GM23338 (cell line): ENCODE measurements at regions not wholly inside any gene's neighbourhood (a gene's known extent, or its start where the extent isn't known, plus 50 kb on each side); places are given as distances from the start of the nearest gene placed in this dataset.

Source experiments
- ATAC-seq: fragments of 200-7000 bp; cut with Tn5 transposase; 3 replicates; pipeline ENCODE4 v1.9.1; 2020
- DNase-seq: peaks from one replicate; pipeline ENCODE4 v3.0.0-alpha.2; 2015; ENCODE audit warnings: low spot score
- H2AFZ ChIP-seq: fragments of 200-600 bp; sonication (generic); 2 replicates; pipeline ENCODE4 v1.8.0; 2016; ENCODE audit warnings: antibody characterized with exemption, mild to moderate bottlenecking, moderate library complexity
- H3F3A ChIP-seq: fragments of 200-600 bp; sonication (generic); replicated peaks from 2 replicates; pipeline ENCODE4 v1.8.0; 2017; ENCODE audit warnings: antibody characterized with exemption, mixed run types, low read depth
- H3K27ac ChIP-seq: fragments of 200-600 bp; sonication (generic); 2 replicates; pipeline ENCODE4 v1.6.1; 2016; ENCODE audit warnings: low read depth
- H3K27me3 ChIP-seq: fragments of 200-600 bp; sonication (generic); 2 replicates; pipeline ENCODE4 v1.8.0; 2016; ENCODE audit warnings: mild to moderate bottlenecking, mixed run types, moderate library complexity; ENCODE audit not compliant: insufficient read depth
- H3K36me3 ChIP-seq: fragments of 200-600 bp; sonication (generic); 2 replicates; pipeline ENCODE4 v1.8.0; 2016; ENCODE audit warnings: mild to moderate bottlenecking; ENCODE audit not compliant: insufficient read depth
- H3K4me1 ChIP-seq: fragments of 200-600 bp; sonication (generic); 2 replicates; pipeline ENCODE4 v1.8.0; 2016; ENCODE audit warnings: mild to moderate bottlenecking, moderate library complexity; ENCODE audit not compliant: insufficient read depth
- H3K4me2 ChIP-seq: fragments of 200-600 bp; sonication (generic); 2 replicates; pipeline ENCODE4 v1.7.1; 2017; ENCODE audit warnings: mixed run types
- H3K4me3 ChIP-seq: fragments of 200-600 bp; sonication (generic); 2 replicates; pipeline ENCODE4 v1.6.1; 2016; ENCODE audit warnings: mixed run types
- H3K79me2 ChIP-seq: fragments of 200-600 bp; sonication (generic); replicated peaks from 2 replicates; pipeline ENCODE4 v1.8.0; 2017; ENCODE audit warnings: mild to moderate bottlenecking; ENCODE audit not compliant: insufficient read depth
- H3K9me2 ChIP-seq: fragments of 200-600 bp; sonication (generic); 2 replicates; pipeline ENCODE4 v1.8.0; 2017; ENCODE audit not compliant: insufficient read depth
- H4K20me1 ChIP-seq: fragments of 200-600 bp; sonication (generic); replicated peaks from 2 replicates; pipeline ENCODE4 v1.8.0; 2017; ENCODE audit warnings: mild to moderate bottlenecking; ENCODE audit not compliant: insufficient read depth
- H3K27ac Mint-ChIP-seq: 2 replicates; pipeline ENCODE4 v1.8.0; 2020; ENCODE audit warnings: inconsistent platforms, mild to moderate bottlenecking, moderate library complexity, mixed read lengths
- H3K27me3 Mint-ChIP-seq: 3 replicates; pipeline ENCODE4 v1.8.0; 2022; ENCODE audit warnings: low read depth, mild to moderate bottlenecking, moderate library complexity, mixed read lengths, inconsistent platforms; ENCODE audit not compliant: insufficient read depth, poor library complexity
- H3K36me3 Mint-ChIP-seq: 3 replicates; pipeline ENCODE4 v1.8.0; 2021; ENCODE audit warnings: low read depth, mild to moderate bottlenecking, inconsistent platforms, moderate library complexity, mixed read lengths
- H3K4me1 Mint-ChIP-seq: 3 replicates; pipeline ENCODE4 v1.8.0; 2020; ENCODE audit warnings: mild to moderate bottlenecking, inconsistent platforms, mixed read lengths
- H3K4me3 Mint-ChIP-seq: 3 replicates; pipeline ENCODE4 v1.8.0; 2021; ENCODE audit warnings: moderate library complexity, mild to moderate bottlenecking, inconsistent platforms, mixed read lengths
- H3K9me3 Mint-ChIP-seq: 3 replicates; pipeline ENCODE4 v1.8.0; 2020; ENCODE audit warnings: moderate library complexity, mild to moderate bottlenecking, inconsistent platforms, mixed read lengths
- CREB1 ChIP-seq: fragments of 250-450 bp; sonication (Bioruptor Pico); IDR thresholded peaks from 2 replicates; pipeline ENCODE4 v1.5.0; 2020; ENCODE audit warnings: low read depth, mild to moderate bottlenecking, moderate library complexity
- CTCF ChIP-seq, 2 experiments: fragments of 200-600 bp in 1 of 2; sonication (generic) in 1 of 2; conservative IDR thresholded peaks; 2 replicates each; pipeline versions ENCODE4 v1.5.1 to v1.6.1; 2016 to 2017; ENCODE audit warnings: antibody characterized with exemption in 2 of 2, low read depth in 2 of 2, mild to moderate bottlenecking in 2 of 2, moderate library complexity in 1 of 2
- EZH2 ChIP-seq: fragments of 200-600 bp; sonication (generic); IDR thresholded peaks from one replicate; pipeline ENCODE4 v1.8.0; 2017; ENCODE audit warnings: antibody characterized with exemption, mild to moderate bottlenecking, low read depth; ENCODE audit not compliant: unreplicated experiment
- JUNB ChIP-seq: IDR thresholded peaks from one replicate; pipeline ENCODE4 v1.6.1; 2016; ENCODE audit warnings: antibody characterized with exemption; ENCODE audit not compliant: unreplicated experiment
- REST ChIP-seq: IDR thresholded peaks from one replicate; pipeline ENCODE4 v1.6.1; 2018; ENCODE audit warnings: antibody characterized with exemption; ENCODE audit not compliant: unreplicated experiment
- STAT1 ChIP-seq: IDR thresholded peaks from one replicate; pipeline ENCODE4 v1.6.1; 2016; ENCODE audit warnings: antibody characterized with exemption; ENCODE audit not compliant: unreplicated experiment
- ZNF114 ChIP-seq: fragments of 250-450 bp; sonication (Bioruptor Pico); IDR thresholded peaks from 2 replicates; pipeline ENCODE4 v1.5.0; 2020; ENCODE audit warnings: mild to moderate bottlenecking, moderate library complexity
- ZNF331 ChIP-seq: fragments of 250-450 bp; sonication (Bioruptor Pico); IDR thresholded peaks from 2 replicates; pipeline ENCODE4 v1.5.0; 2020; ENCODE audit warnings: low read depth, mild to moderate bottlenecking, moderate library complexity

- ATAC-seq (no peak), DNase-seq (no peak)
- Histone ChIP-seq H3K36me3 (no peaks in the 10 kb centered on the region), H3K4me1 (no peaks in the 10 kb centered on the region), H3K9me2 (0 out of 2 replicates have a peak, but pooled peaks cover 4% of the 10 kb centered on the region), H4K20me1 (no peaks in the 10 kb centered on the region), H3K27me3 (no peaks in the 10 kb centered on the region), H3K27ac (no peak overlapping the region), H3F3A (no peaks in the 10 kb centered on the region), H2AFZ (no peak overlapping the region), H3K79me2 (no peaks in the 10 kb centered on the region), H3K4me3 (no peak overlapping the region), H3K4me2 (no peak overlapping the region)
- H3K4me3 Mint-ChIP-seq, result no peak overlapping the region
- no peaks in the 10 kb centered on the region for H3K27me3 Mint-ChIP-seq
- no peaks in the 10 kb centered on the region; the same call in 2 of the 3 replicates for H3K9me3 Mint-ChIP-seq
- no peak for TF ChIP-seq ZNF331 (CRISPR knock-in tag)
- TF ChIP-seq CTCF (conservative IDR thresholded peaks at IDR 0.05; ENCODE audit: low read depth in 2 of 2), result no peak
- no peak for TF ChIP-seq EZH2
- no peak for TF ChIP-seq STAT1
- no peak for TF ChIP-seq JUNB
- no peak for TF ChIP-seq CREB1
- TF ChIP-seq REST, result no peak
- no peak for TF ChIP-seq ZNF114 (CRISPR knock-in tag)
- H3K27ac Mint-ChIP-seq, result no peak overlapping the region
- H3K36me3 Mint-ChIP-seq, result no peaks in the 10 kb centered on the region
- H3K4me1 Mint-ChIP-seq, result peaks cover 19% of the 10 kb centered on the region
Observed at GRCh38 chr10:4294271-4294670, 509.3 kb upstream of the KLF6 start.

GRCh38 chr10:4291990-4292389, 507.0 kb upstream of the KLF6 start:
- peaks cover 13% of the 10 kb centered on the region for H3K4me1 Mint-ChIP-seq
- ATAC-seq (no peak), DNase-seq (no peak)
- H3K79me2 ChIP-seq, result no peaks in the 10 kb centered on the region
- no peak overlapping the region for H3K4me3 Mint-ChIP-seq
- no peak overlapping the region for H3K27ac ChIP-seq
- no peaks in the 10 kb centered on the region for H3K36me3 ChIP-seq
- H3K27me3 ChIP-seq, result no peaks in the 10 kb centered on the region
- no peaks in the 10 kb centered on the region for H4K20me1 ChIP-seq
- H3K36me3 Mint-ChIP-seq, result no peaks in the 10 kb centered on the region
- no peaks in the 10 kb centered on the region for H3K27me3 Mint-ChIP-seq
- H3F3A ChIP-seq, result no peaks in the 10 kb centered on the region
- no peak overlapping the region for H3K4me3 ChIP-seq
- no peak overlapping the region for H3K27ac Mint-ChIP-seq
- peaks cover 11% of the 10 kb centered on the region; the same call in 1 of the 2 replicates for H3K9me2 ChIP-seq
- peak overlapping the region; percentile 25; the same call in 1 of the 2 replicates for H2AFZ ChIP-seq
- no peaks in the 10 kb centered on the region for H3K4me1 ChIP-seq
- H3K9me3 Mint-ChIP-seq, result no peaks in the 10 kb centered on the region; the same call in 1 of the 3 replicates
- H3K4me2 ChIP-seq, result no peak overlapping the region
- TF ChIP-seq STAT1, result no peak
- no peak for TF ChIP-seq CTCF (conservative IDR thresholded peaks at IDR 0.05; ENCODE audit: low read depth in 2 of 2)
- TF ChIP-seq EZH2, result no peak
